SK-N-DZ (cell line): ENCODE measurements at regions not wholly inside any gene's neighbourhood (a gene's known extent, or its start where the extent isn't known, plus 50 kb on each side); places are given as distances from the start of the nearest gene placed in this dataset.

Experiments
- DNase-seq: peaks from one replicate; pipeline ENCODE4 v3.0.0-alpha.2; 2015; ENCODE audit warnings: low spot score

- DNase-seq, result no peak
These were observed 111.0 kb upstream of the SLC25A48 start for GRCh38 chr5:135723491-135723890.

- no peak for DNase-seq
These were observed 112.8 kb upstream of the SLC25A48 start for GRCh38 chr5:135721548-135722090.

- no peak for DNase-seq
These were observed 114.3 kb upstream of the SLC25A48 start for GRCh38 chr5:135720191-135720590.

GRCh38 chr5:135719428-135720063, 114.9 kb upstream of the SLC25A48 start:
- no peak for DNase-seq

DNA sequence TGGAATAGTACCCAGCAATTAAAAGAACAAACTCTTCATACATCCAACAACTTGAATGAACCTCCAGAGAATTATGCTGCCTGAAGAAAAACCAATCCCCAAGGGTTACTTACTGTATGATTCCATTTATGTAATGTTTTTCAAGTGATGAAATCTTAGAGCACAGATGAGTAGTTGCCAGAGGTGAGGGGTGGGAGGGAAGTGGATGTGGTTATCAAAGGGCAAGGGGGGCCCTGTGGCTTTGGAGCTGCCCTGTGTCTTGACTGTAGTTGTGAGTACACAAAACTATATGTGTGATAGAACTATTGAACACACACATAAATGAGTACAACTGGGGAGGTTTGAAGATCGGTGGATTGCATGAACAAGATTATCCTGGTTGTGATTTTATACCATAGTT, 115.8 kb upstream of the SLC25A48 start:
- DNase-seq, result no peak

DNA sequence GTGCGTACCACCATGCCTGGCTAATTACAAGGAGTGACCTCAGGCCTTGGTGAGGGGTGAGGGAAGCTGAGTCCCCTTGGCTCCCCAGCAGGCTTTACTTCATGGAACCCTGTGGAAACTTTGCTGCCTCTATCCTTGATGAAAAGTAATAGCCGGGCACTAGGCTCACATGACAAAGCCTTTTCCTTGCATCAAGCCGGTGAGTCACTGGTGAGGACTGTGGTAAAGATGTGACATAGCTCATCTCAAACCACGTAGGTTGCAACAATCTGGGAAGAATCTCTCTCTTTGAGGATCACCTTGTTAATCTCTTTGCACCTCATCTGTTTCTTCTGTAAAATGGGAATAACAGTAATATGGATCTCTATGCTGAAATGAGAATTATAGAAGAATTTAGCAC, 116.3 kb upstream of the SLC25A48 start:
- no peak for DNase-seq

- DNase-seq, result no peak
These were observed 119.0 kb upstream of the SLC25A48 start for GRCh38 chr5:135715267-135716055.

GRCh38 chr5:135714126-135714894, 120.2 kb upstream of the SLC25A48 start:
- DNase-seq, result no peak

DNA sequence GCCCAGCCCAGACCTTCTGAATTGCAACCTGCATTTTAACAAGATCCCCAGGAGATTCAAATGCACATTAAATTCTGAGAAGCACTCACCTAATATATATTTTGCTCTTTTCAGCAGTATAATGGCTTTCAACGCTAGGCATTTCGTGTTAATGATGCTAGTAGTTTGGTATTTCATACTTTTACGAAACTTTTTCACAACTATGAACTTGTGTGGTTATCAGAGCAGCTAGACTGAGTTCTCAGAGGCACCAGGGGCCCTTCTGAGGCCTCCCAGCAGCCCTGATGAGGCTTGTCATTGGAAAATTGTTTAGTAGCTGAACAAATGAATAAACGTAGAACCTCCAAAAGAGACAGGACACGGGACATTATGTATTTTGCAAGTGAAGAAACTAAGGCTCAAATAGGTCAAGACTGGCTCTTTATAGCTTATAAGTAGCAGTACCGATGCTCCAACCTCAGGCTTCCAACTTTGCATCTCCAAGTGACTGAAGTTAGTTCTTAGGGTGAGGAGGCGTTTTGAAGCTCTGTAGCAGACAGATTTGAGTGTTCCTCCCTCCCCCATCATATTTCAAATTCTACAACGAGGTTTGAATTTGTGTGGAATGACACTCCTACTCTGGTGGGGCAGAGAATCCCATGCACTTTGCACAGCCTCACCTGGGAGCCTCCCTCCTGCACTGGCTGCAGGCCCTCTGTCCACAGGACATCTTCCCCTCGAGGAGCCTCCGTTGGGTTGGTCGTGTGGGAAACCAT, 121.1 kb upstream of the SLC25A48 start:
- no peak for DNase-seq

GRCh38 chr5:135711911-135712310, 122.6 kb upstream of the SLC25A48 start:
- no peak for DNase-seq

- DNase-seq, result no peak
These were observed 124.3 kb upstream of the SLC25A48 start for GRCh38 chr5:135710045-135710675.

- no peak for DNase-seq
These were observed 125.3 kb upstream of the SLC25A48 start for GRCh38 chr5:135709208-135709575.

GRCh38 chr5:135708481-135709207, 125.8 kb upstream of the SLC25A48 start:
- no peak for DNase-seq

DNA sequence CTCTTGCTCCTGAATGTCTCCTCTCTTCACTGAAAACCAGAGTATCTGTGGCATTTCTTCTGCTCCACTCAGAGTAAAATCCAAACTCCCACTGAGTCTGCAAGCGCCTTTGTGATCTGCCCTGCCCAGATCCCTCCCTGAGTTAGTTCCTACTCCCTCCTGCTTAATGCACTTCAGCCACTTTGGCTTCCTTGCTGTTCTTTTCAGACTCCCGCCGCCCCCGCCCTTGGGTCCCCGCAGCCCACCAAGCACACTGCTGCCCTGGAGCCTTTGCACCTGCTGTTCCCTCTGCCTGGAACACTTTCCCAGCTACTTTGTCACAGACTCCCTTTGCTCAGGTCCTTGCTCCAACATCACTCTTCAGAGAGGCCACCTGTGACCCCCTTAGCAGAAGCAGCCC, 127.2 kb upstream of the SLC25A48 start:
- no peak for DNase-seq

GRCh38 chr5:135706893-135707292, 127.6 kb upstream of the SLC25A48 start:
- no peak for DNase-seq

- DNase-seq, result no peak
These were observed 127.7 kb upstream of the CXCL14 start for GRCh38 chr5:135706474-135706873.

DNA sequence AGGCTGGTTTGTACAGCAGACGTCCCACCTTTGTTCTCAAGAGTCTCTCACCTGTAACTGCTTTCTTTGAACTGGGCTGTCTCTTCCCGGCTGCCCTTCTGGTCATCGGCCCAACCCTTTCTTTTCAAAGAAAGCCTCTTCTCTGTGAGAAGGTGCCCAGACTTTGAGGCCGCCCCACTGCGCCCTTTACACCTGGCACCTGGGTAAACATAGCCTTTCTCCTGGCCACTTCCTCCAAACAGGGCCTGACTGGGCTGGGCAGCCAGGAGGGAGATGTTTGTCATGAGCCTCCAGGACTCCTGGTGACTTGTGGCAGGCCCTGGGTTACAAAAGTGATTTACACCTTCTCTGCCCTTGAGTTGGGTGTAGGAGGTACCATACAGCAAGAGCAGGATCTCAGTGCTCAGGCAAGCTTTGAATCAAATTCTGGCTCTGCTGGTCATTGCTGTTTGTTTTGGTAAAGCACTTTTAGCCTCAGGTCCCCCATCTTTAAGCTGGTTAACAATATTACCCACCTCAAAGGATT, 127.2 kb upstream of the CXCL14 start:
- DNase-seq, result no peak

DNA sequence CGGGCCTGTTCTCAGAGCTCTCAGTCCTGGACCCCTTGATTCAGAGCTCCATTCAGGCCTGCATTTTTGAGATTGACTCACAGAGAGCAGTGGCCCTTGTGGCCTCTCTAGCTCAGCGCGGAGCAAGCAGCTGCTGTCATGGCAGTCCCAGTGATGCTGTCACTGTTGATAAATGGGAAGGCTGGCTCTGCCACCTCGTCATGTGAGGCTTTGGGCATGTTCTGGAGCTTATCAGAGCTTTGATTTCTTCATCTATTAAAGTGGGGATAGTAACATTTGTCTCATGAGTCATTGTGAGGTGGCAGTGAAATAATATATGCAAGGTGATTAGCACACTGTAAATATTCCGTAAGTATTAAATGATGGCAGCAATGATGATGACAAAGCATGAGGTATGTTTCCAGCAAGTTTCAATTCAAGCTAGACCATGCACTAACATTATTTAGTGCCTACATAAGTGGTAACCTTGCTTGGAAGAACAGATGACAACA, 126.4 kb upstream of the CXCL14 start:
- no peak for DNase-seq

DNA sequence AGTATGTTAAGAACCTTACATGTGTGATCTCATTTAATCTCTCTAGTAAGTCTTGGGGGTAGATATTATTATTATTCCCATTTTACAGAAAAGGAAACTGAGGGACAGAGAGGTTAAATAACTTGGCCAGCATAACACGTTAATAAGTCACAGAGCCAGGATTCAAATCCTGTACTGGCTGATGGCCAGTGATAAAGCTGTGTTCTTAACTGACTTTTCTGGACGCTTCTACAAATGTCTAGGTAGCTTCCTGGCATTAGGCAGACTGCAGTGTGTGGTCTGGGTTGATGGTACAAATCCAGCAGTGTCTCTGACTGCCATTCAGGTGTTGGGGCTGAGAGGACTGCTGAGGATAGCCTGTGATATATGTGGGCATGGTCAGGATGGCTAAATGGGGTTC, 125.8 kb upstream of the CXCL14 start:
- DNase-seq, result no peak

GRCh38 chr5:135703016-135703550, 124.3 kb upstream of the CXCL14 start:
- DNase-seq, result no peak
